Stimulated activated CD4-positive, alpha-beta T cell treated with anti-CD3 and anti-CD28 coated beads, TNF-alpha, amount 100 ng/mL, for 24 hours (primary cell): ENCODE measurements at regions not wholly inside any gene's neighbourhood (a gene's known extent, or its start where the extent isn't known, plus 50 kb on each side); places are given as distances from the start of the nearest gene placed in this dataset.

Experiments used
- DNase-seq, 3 experiments: peaks; one replicate each; pipeline ENCODE4 v3.0.0-alpha.2; 2020; ENCODE audit warnings: low read depth in 3 of 3

DNA sequence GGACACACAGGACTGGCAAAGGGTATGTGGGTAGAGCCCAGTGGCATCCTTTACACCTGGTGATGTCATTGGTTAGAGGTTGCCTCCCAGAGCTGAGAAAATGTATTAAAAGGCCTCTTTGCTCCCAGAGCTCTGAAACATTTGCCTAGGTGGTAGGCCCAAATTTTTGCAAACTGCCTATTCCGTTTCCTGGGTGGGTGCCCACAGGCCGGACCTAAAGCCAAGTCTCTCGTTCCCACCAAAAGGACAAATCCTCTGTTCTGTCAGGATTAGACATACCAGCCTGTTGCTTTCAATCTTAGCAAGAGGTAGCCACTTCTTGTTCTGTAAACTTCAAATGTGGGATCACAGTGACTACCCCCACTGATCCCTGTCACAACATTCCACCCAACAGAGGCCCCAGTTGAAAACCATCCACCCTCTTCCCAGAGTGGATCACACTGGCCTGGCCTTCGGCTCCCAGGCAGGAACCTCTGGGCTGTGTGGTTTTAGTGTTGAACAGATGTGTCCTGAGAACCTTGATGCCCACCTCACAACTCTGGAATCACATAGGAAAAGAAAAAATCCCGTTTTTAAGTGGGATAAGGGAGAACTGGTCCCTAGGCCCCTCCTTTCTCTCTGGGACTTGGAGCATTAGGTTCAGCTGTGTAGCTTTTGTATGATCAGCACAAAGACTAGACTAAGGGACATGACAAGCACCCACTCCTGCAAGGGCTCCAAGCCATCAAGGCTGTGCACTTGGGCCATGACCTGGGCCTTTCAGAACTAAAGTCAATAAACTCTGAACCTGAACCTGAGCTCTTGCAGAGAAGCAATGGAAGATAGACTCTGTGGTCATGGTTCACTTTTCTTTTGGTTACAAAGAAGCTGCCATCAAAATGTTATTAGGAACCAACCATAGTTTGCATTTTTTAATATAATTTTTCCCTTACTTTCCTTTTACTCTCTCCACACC is 211.3 kb downstream of the CYP26B1 start:
- DNase-seq: no peak

DNA sequence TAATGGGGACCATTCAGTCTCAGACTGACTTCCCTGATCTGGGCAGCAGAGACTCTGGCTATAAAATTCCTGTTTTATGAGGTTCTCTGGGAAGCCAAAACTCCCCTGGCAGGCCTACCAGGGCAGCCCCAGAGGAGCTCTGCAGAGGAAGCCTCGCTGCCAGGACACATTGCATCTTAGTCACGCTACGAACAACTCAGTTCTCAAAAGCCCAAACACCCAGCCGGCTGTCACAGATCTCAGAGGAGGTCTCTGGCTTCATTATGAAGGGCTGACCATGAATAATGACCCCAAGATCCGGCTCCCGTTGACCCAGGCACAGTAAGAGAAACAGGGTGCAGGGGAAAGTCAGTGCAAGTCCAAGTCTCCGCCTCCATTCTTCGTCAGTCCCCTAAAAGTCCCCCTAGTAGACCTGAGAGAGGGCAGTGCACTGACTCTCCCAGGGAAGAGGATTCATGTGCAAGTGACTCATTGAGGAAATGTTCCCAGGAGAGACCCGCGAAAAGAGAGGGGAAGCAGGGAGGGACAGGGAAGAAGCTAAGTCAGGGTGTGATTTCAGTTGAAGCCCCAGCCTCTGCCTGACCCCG is 212.3 kb downstream of the CYP26B1 start:
- DNase-seq: no peak

GRCh38 chr2:71934595-71935261 is 212.9 kb downstream of the CYP26B1 start:
- DNase-seq: no peak

- DNase-seq: no peak
Measured at GRCh38 chr2:71934320-71934593, 213.4 kb downstream of the CYP26B1 start.

DNA sequence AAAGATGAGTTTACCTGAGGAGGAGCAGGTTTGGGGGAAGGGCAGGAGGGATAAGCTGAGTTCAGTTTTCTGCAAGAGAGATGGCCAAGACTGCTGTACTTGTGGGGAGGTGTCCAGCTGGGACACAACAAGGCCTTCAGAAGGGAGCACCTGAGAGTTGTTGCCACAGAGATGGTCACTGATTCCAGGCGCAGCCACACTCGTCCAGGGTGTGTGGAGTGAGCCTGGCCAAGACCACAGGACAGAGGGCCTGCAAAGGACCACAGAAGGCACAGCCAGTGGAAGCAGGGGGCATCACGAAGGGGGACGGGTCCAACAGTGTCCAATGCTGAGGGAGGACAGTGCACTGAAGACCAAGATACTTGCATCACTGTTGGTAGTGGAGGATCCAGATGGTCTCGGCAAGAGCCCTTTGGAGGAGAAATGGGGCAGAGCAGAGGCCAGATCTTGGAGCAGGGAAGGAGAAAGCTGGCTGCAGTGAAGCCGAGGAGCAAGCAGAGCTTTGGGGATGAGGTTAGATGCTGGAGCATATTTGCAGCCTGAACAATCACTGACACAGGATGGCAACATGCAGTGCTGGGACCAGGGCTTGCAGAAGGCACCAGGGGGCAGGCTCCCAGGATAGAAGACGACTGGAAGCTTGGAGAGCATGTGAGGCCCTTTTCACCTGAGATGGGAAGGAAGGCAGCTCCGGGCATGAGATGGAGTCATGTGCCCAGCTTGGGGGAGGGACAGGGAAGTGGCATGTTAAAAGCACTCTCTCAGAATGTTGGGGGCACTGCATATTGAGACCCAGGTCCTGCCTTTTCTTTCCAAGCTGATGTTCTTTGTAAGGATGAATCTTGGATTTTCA is 214.0 kb downstream of the CYP26B1 start:
- DNase-seq: no peak

DNA sequence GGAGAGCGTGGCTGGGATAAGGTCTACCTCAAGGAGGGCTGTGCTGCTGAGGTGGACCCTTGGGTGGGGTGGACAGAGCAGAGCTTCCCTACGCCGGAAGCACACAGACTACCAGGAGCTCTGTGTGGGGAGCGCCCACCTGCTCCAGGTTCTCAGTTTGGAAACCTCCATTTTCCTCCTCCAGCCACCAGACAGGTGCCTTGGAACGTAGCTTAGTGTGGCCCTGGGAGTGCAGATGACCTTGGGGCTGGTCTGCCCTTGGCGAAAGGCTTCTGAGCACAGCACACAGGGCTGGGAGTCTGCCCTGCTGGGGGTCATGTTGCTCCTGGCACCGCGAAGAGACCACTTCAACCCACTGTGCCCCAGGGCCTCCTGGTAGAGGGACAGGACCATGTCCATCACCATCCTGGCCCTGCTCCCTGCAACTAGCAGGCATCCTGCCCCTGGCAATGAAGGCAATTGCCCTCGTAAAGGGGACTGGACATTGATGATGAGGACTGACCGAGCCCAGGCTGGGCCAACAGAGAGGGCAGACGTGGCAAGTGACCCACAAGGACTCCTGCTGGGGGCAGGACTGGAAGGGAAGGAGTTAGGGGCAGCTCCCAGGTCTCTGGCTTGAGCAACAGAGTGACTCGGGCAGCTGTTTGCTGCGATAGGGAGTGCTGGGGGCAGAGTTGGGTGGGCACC is 214.7 kb downstream of the CYP26B1 start:
- no peak for DNase-seq

DNA sequence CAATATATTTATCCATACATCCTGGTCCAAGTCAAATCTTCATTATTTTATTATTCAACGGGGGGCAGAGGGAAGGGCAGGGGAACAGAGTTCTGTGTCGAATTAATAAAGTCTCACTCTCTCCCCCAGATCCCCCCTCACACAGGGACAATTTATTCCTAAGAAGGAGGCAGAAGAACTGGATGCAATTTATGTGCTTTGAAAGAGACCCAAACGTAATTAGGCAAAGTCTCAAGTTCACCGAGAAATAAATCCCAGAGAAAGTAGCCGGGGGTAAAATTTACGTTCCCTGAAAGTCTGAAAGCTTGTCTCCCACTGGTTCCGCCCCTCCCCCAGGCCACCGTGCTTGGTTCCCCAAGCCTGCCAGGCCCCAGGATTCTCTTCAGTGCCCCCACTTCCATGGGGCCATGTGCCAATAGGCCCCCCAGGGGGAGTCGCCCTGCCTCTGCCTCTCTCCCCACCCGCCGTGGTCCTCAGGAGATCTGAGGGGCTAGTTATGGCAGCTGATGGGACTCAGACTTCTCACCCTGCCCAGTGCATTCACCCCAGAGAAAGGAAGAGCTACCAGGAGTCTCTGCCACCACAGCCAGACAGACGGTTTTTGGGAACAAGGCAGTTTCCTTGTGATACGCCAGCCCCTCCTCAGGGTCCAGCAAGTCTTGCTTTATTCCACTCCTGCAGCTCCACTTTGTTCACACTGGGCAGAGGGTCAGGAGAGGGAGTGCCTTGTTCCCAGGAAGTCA is 215.5 kb downstream of the CYP26B1 start:
- DNase-seq: no peak

GRCh38 chr2:71930049-71930681 is 217.5 kb downstream of the CYP26B1 start:
- no peak for DNase-seq

- DNase-seq: no peak
Measured at GRCh38 chr2:71929482-71929772, 218.2 kb downstream of the CYP26B1 start.

DNA sequence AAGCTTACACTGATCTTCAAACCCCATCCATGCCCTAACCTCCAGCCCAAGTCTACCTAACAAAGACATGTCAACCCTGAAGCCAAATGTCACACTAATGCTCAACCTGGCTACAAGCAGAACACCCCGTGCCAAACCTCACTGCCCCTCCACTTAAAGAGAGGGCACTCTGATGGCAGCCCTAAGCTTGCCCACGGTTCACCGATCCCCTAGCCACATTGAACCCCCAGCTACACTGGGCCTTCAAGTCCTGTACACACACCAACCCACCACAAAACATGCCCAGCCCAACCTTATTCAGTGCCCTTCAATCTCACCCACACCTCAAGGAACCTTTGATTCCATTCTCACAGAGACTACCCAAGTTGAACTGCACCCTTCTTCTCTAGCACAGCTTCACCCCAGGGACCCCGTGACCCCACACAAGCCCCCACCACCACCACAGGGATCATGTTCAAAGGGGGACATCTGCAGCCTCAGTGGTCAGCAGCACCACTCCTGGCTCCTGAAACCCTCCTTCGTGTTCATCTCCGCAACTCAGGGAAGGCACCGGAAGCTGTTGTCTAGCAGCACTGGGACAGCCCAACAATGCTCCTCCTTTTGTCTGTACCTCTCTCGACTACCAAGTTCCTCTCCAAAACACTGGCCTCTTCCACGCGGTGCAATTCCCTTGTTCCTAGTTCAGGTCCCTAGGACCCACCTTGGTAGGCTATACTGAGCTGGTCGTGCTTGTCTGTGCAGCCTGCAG is 218.8 kb downstream of the CYP26B1 start:
- no peak for DNase-seq

DNA sequence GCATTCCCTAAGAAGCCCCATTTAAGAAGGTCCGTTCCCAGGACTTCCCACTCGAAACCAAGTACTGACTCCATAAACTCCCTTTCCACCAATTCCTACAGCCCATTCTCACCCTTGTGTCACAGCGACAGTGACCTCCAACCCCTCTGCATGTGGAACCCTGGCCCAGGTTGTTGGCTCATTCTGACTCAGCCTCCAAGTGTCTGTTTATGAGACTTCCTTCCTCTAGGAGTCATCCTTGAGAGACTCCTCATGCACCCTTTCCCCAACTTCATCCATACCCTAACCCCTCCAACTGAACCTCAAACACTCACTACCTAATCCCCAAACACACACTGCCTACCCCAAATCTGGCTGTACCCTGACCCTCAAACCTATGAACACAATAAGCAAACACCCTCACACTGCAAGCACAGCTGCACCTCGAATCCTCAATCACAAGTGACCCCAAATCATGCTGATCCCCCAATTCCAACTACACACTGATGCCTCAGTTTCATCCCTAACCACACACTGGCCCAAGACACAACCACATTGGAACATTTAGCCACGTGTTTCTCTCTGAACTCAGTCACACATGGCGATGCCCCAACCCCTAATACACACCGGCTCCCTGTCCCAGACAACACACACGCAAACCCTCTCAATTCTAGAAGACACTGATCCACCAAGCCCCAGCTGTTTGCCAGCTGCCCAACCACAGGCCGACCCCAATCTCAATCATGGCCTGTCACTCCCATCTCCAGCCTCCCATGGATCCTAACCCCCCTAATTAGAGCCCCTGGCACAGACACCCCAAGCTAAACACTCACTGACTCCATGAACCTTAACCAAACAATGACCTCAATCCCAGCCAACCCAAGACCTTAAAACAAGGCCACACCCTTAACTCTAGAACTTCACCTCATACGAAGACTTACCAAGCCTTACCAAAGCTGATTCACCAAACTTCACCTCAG is 219.6 kb downstream of the CYP26B1 start:
- no peak for DNase-seq

DNA sequence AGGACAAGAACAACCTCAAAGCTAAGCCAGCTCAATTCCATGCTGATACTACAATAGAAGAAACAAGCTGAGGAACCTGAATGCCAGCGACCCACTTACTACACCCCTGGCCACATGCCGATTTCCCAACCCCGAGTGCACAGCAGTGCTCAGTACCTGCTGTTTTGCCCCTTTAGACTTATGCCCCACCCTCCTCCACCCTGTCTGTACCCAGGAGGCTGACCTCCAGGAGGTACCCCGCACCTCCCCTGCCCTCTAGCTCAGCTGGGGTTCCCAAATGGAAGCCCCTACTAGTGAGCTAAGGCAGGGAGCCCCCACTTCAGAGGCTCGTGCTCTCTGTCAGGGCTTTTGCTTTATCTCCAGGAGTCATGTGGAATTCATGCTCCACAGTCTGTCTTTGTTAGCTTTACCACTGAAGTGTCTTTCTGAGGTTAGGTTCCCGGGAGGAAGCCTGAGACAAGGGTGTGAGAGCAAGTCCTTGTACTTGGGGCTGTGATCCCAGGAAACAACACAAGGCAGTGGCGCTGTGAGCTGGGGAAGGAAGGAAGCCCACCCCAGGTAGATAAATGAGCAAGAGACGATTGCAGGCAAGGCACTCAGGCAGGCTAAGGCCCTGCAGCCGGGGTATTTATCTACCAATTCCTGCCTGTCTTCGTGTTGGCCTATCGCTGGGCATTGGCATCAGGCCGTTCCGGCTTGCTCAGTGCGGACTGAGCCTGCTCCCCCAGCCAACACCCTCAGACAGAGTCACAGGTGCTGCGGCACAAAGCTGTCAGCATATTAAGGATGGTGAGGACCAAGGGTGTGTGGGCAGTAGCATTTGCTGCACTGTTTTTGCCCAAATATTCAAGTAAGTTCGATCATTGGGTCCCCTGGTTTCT is 220.5 kb downstream of the CYP26B1 start:
- no peak for DNase-seq

GRCh38 chr2:71926089-71926447 is 221.6 kb downstream of the CYP26B1 start:
- no peak for DNase-seq

DNA sequence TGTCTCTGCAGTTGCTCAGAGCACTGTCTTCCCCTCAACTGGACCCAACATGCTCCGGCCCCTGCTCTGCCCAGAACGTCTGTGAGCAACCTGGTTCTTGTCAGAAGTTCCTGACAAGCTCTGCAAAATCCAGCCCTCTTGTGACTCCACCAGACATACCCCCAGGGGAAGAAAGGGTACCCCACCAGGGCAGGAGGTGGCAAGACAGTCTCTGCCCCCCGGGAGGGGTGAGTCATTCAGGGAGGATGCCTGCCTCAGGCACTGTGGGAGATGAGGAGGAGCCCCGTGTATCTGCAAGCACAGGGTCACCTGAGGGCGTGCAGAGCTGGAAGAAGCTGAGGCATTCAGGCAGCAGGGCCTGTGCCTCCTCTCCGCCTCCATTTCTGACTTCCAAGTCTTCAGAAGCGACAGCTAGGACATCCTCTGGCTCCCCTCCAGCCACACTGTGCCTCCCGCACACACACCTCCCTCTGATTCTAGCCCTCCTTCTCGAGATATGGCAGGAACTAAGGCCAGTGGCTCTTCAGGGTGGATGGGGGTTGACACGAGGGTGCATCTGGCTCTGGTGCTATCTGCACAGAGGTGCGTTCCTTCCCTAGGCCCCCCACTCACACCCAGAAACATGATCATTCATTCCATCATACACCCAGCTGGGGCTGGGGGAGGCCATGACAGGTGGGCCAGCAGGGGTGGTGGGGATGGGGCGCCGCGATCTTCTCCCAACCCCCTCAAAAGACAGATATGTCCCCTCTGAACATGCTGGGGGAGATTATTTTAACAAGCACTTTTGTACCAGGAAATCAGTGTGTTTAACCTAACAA is 222.2 kb downstream of the CYP26B1 start:
- DNase-seq: no peak

- peak; percentile 22 to 51 (median 31) for DNase-seq
Measured at GRCh38 chr2:71923887-71924533, 223.7 kb downstream of the CYP26B1 start.

- no peak for DNase-seq
Measured at GRCh38 chr2:71923143-71923525, 224.5 kb downstream of the CYP26B1 start.
